Epithelial cell of proximal tubule (primary cell): ENCODE measurements at regions not wholly inside any gene's neighbourhood (a gene's known extent, or its start where the extent isn't known, plus 50 kb on each side); places are given as distances from the start of the nearest gene placed in this dataset.

Source experiments
- DNase-seq: peaks from one replicate; pipeline ENCODE4 v3.0.0-alpha.2; 2011; ENCODE audit warnings: low read depth
- H3K4me3 ChIP-seq: 2 replicates; pipeline ENCODE4 v1.5.1; 2011; ENCODE audit warnings: low read depth, mild to moderate bottlenecking, low read length
- CTCF ChIP-seq: conservative IDR thresholded peaks from 2 replicates; pipeline ENCODE4 v1.5.1; 2012; ENCODE audit warnings: low read depth, mild to moderate bottlenecking, low read length

DNA sequence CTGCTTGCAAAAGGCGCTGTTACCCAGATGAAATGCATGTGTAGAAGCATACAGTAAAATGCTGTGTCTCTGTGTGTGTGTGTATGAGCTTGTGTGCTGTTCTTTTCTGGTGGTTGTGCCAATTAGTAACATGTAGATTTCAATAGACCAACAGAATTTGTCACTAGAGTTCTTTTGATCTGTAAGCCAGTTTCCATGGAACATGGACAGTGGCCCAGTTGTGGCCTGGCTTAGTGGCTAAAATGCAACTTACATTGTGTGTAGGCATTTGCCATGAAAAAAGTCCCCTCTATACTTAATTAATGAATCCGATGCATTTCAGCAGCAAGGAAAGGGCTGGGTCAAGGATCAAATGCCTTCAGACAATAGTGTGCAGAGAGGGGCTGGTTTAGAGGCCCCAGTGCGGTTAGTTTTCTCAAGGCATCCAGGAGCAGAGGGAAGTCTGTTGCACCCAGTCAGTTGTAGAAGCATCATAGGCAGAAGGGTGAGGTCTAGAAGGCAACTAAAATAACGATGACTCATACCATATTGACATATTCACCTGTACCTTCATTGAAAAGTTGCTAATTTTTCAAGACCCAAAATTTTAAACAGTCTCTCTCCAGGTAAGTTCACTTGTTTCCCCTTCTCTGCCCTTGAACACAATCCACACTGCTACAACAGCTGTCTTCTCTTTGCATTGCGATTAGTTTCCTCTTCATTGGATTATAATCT, 366.9 kb upstream of the SPRED2 start:
- TF ChIP-seq CTCF, result no peak
- no peak overlapping the region for H3K4me3 ChIP-seq

DNA sequence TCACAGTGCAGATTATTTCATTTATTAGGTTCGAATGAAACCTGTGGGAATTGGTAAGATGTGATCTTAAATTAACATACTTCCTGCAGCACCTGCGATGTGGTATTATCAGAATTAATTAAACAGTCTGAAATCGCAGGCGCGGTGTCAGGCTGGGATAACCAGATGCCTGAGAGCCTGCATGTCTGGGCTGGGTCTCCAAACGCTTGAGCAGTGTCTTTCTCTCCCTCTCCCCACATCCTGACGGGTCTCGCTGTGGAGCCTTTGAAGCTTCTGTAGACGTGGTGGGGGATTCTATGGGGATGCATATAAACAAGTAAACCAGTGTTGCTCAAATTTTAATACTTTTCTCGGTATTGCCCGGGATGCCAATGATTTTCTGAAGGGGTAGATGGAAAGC, 366.2 kb upstream of the SPRED2 start:
- TF ChIP-seq CTCF, result no peak
- no peak overlapping the region for H3K4me3 ChIP-seq
- DNase-seq, result no peak

More for the DNA sequence above, 366.9 kb upstream of the SPRED2 start:
- DNase-seq, result no peak

DNA sequence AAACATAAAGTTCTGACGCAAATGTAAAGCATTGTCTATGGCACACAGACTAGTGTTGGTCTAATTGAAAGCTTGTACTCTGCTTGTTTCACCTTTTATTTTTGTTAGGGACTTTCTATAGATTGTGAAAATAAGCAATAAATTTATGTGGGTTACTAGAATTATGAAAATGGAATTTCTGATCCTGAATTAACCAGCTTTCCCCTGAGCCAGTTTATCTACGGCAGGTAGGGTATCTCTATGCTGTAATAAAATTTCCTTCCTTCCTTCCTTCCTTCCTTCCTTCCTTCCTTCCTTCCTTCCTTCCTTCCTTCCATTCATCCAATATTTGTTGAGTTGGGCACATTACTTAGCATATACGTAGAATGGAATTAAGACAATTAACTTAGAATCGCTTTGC, 362.6 kb upstream of the SPRED2 start:
- DNase-seq, result no peak
- TF ChIP-seq CTCF, result no peak
- no peak overlapping the region for H3K4me3 ChIP-seq

DNA sequence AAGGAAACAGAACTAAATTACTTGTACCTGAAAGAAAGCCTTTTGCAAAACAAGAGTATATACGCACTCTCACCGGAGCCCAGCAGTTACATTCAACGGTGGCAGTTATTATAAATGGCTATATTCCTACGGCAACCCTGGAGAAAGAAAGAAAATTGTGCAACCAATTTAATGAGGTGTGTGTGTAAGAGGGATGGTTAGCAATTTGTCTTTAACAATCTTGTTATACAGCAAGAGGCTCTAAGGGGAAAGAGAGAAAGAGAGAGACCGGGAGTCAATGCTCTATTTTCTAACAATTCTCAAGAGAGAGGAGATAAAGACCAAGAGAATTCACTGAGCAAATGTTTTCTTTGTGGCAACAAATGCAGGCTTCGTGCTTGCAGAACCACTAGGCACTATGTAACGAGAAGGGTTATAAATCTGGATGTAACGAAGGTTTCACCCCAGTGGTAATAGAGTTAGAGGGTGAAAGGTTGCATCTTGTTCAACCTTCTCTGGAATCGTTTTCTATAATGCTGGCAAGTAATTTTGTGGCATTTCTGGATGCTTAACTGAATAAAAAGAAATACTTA, 359.1 kb upstream of the SPRED2 start:
- TF ChIP-seq CTCF, result no peak
- no peak for DNase-seq
- H3K4me3 ChIP-seq, result no peak overlapping the region

GRCh38 chr2:65790676-65790935, 358.2 kb upstream of the SPRED2 start:
- no peak overlapping the region for H3K4me3 ChIP-seq
- TF ChIP-seq CTCF, result no peak
- DNase-seq, result no peak

DNA sequence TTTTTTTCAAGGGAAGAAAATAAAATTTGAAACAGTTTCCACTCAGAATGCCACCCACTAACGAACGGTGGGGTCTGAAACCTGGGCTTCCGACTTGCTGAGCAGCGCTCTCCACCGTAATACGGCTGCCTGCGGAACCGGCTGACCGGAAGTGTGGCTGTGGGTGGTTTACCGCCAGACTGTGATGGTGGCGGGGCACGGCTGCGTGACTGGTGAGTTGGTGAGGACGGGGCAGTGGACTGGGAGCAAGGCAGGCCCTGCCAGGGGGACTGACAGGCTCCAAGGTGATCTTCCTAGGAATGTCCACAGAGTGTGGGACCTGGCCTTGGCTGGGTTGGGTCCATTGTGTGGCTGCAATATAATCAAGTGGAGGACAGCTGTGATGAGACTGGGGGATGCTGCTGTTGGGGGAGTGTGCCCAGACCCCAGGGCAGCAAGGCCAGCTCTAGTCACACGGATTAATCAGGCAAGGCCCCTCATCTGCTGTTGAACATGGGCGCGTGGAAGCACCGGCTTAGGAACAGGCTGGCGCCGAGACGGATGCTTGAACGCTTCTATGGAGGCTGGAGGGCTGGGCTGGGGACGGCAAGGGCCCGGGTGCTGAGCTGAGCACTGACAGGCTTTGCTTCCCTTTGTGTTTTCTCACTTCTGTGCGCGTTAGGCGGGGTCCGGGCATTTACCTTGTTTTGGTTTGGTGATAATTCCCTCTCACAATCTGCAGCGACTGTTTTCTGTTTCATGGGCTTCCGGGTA, 357.7 kb upstream of the SPRED2 start:
- no peak for DNase-seq
- no peak overlapping the region for H3K4me3 ChIP-seq
- TF ChIP-seq CTCF, result no peak
